ENCODE measurements at regions not wholly inside any gene's neighbourhood (a gene's known extent, or its start where the extent isn't known, plus 50 kb on each side); places are given as distances from the start of the nearest gene placed in this dataset.

GRCh38 chrX:38954520-38954919, 153.3 kb downstream of the MID1IP1 start:
- POLR2A ChIA-PET (ENCODE audit: unreplicated experiment), result no interaction called here
- intact Hi-C loops (cut with micrococcal nuclease), result no loop called here
- dilution Hi-C loops (cut with HindIII; ENCODE audit: low sequenced_read_pairs, unreplicated experiment), result no loop called here
- Histone ChIP-seq H3K27ac (ENCODE audit: insufficient read depth, low read length) (no peak overlapping the region), H3K56ac (ENCODE audit: extremely low read depth, insufficient read depth, low read length) (no peak overlapping the region), H3K18ac (ENCODE audit: low read depth, low read length) (no peak overlapping the region), H3K36me3 (ENCODE audit: control insufficient read depth, insufficient read depth, low read length) (no peaks in the 10 kb centered on the region), H3K4me2 (ENCODE audit: low read depth, low read length) (no peak overlapping the region), H3K23ac (ENCODE audit: low read depth, low read length) (no peak overlapping the region), H3K4me3 (ENCODE audit: insufficient read depth, low read depth, low read length) (no peak overlapping the region), H3K9me3 (ENCODE audit: control insufficient read depth, insufficient read depth, low read length) (no peaks in the 10 kb centered on the region), H3K27me3 (ENCODE audit: control insufficient read depth, insufficient read depth, low read length) (peaks cover 6% of the 10 kb centered on the region; the same call in 1 of the 2 replicates), H2BK5ac (ENCODE audit: low read depth, low read length, poor library complexity, severe bottlenecking) (no peak overlapping the region), H3K14ac (replicated peaks; ENCODE audit: low read depth, low read length) (no peak overlapping the region), H4K5ac (ENCODE audit: low read depth, low read length) (no peak overlapping the region), H2BK120ac (ENCODE audit: low read depth, low read length) (no peak overlapping the region), H3K4me1 (ENCODE audit: control insufficient read depth, insufficient read depth, low read length) (no peaks in the 10 kb centered on the region), H4K8ac (ENCODE audit: low read depth in 2 of 2, low read length in 2 of 2) (no peak overlapping the region), H3K4ac (ENCODE audit: low read depth, low read length) (no peak overlapping the region), H4K20me1 (ENCODE audit: insufficient read depth, low read length) (no peaks in the 10 kb centered on the region), H2AFZ (replicated peaks; ENCODE audit: low read length, poor library complexity) (no peak overlapping the region), H2AK5ac (ENCODE audit: low read depth, low read length) (no peak overlapping the region), H3K9me1 (ENCODE audit: insufficient read depth, low read length) (no peaks in the 10 kb centered on the region), H3K9ac (ENCODE audit: low read depth, low read length) (no peak overlapping the region), H4K91ac (ENCODE audit: insufficient read depth, low read depth, low read length) (no peak overlapping the region), H3K79me1 (ENCODE audit: low read depth in 1 of 2, low read length in 2 of 2) (no peaks in the 10 kb centered on the region), H2BK15ac (ENCODE audit: low read depth, low read length) (no peak overlapping the region), H2AK9ac (replicated peaks; ENCODE audit: low read depth, low read length, poor library complexity) (no peak overlapping the region), H2BK20ac (ENCODE audit: low read depth, low read length) (no peak overlapping the region)
- no peak for ATAC-seq (ENCODE audit: low read depth)
- TF ChIP-seq RCOR1 (IDR thresholded peaks at IDR 0.05; ENCODE audit: insufficient replicate concordance, low read length) (no peak), ELK1 (IDR thresholded peaks at IDR 0.05; ENCODE audit: borderline replicate concordance, low read depth, low read length) (no peak), FOS (IDR thresholded peaks at IDR 0.05; ENCODE audit: low read depth, low read length) (no peak), CTCF (conservative IDR thresholded peaks at IDR 0.05; ENCODE audit: low read depth, low read length) (no peak), POLR2A (IDR thresholded peaks at IDR 0.05; ENCODE audit: low read depth, low read length) (no peak), RFX5 (IDR thresholded peaks at IDR 0.05; ENCODE audit: low read depth, low read length) (no peak), NFE2L2 (IDR thresholded peaks at IDR 0.05; ENCODE audit: low read depth, low read length) (no peak)
- in situ Hi-C loops (cut with MboI; ENCODE audit: low sequenced_read_pairs), result no loop called here
- no TSS peak for BruUV-seq (replicated peaks)
- no CpG with 5 or more reads among the region's 2 CpGs for WGBS, 2 experiments (ENCODE audit: extremely low coverage in 2 of 2, insufficient read length in 1 of 2)
- no peak for DNase-seq
- CTCF ChIA-PET, result no interaction called here

All from IMR-90 (cell line).